ENCODE measurements at regions not wholly inside any gene's neighbourhood (a gene's known extent, or its start where the extent isn't known, plus 50 kb on each side); places are given as distances from the start of the nearest gene placed in this dataset.

DNA sequence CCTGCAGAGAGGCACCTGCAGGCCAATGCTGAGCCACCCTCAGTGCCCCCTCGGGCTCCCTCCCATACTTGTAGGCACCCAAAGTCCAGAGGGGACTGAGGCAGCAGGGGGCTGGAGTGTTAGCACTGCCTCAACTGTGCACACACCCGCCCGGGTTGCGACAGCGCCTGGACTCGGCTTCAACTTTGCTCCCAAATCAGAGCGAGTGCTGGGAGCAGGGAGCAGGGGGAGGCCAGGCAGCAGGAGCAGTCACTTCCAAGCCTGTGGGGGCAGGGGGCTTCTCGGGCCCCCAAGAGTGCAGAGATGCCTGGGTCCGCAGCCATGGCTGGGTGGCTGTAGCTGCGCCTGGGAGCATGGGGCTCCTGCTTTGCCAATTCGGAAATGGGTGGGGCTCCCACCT, 79.5 kb downstream of the DISP1 start:
- H3K9me3 ChIP-seq (ENCODE audit: low read depth, low read length), result no peaks in the 10 kb centered on the region
- H3K79me2 ChIP-seq (ENCODE audit: insufficient read depth, low read length), result no peaks in the 10 kb centered on the region
- no peak overlapping the region for H3K4me3 ChIP-seq (ENCODE audit: insufficient read depth, low read length)
- no peak overlapping the region for H3K27ac ChIP-seq (ENCODE audit: low read depth, low read length)
- no peak overlapping the region for H3K4me2 ChIP-seq (ENCODE audit: insufficient read depth, low read length)
- H3K27me3 ChIP-seq (ENCODE audit: insufficient read depth, low read length), result no peaks in the 10 kb centered on the region
- DNase-seq (ENCODE audit: insufficient read length, low spot score, missing footprints), result no peak
- no peaks in the 10 kb centered on the region for H4K20me1 ChIP-seq (ENCODE audit: insufficient read depth, low read length)
- H3K36me3 ChIP-seq (ENCODE audit: insufficient read depth, low read length), result no peaks in the 10 kb centered on the region
- TF ChIP-seq, protein P1, sequence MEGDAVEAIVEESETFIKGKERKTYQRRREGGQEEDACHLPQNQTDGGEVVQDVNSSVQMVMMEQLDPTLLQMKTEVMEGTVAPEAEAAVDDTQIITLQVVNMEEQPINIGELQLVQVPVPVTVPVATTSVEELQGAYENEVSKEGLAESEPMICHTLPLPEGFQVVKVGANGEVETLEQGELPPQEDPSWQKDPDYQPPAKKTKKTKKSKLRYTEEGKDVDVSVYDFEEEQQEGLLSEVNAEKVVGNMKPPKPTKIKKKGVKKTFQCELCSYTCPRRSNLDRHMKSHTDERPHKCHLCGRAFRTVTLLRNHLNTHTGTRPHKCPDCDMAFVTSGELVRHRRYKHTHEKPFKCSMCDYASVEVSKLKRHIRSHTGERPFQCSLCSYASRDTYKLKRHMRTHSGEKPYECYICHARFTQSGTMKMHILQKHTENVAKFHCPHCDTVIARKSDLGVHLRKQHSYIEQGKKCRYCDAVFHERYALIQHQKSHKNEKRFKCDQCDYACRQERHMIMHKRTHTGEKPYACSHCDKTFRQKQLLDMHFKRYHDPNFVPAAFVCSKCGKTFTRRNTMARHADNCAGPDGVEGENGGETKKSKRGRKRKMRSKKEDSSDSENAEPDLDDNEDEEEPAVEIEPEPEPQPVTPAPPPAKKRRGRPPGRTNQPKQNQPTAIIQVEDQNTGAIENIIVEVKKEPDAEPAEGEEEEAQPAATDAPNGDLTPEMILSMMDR (IDR thresholded peaks at IDR 0.05; ENCODE audit: extremely low read depth, low read depth, low read length), result no peak
- H3K4me1 ChIP-seq (ENCODE audit: insufficient read depth, low read length), result peaks cover 27% of the 10 kb centered on the region
- no peak overlapping the region for H2AFZ ChIP-seq (ENCODE audit: low read length)

DNA sequence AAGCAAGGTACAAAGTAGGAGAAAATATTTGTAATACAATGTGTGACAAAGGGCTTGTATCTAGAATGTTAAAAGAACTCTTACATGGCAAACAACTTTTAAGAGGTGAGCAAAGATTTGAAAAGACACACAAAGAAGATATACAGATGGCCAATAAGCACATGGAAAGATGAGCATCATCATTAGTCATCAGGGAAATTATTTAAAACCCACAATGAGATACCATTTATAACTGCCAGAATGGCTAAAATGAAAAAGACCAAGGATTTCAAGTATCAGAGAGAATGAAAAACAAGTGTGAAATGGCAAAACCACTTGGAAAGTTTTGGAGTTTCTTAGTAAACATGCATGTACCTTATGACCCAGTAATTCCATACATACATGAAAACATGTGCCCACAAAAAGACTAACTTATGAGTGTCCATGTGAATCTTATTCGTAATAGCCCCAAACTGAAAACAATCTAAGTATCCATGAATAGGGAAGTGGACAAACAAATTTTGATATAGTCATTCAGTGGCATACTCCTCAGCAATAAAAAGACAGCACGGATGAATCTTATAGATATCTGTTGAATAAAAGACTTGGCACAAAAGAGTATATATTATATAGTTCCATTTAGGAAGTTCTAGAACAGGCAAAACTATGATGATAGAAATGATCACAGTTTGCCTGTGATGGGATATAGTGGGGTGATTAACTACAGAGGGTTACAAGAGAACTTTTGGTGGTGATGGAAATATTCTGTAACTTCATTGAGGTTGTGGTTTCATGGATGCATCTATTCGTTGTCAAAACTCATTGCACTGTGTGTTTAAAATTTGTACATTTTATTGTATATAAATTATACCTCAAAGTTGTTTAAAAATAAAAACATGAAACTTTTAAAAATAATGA, 82.0 kb downstream of the DISP1 start:
- Histone ChIP-seq H3K4me3 (ENCODE audit: insufficient read depth, low read length) (peak overlapping the region; percentile 65), H2AFZ (ENCODE audit: low read length) (peak overlapping the region; percentile 60)
- TF ChIP-seq, protein P1 (IDR thresholded peaks at IDR 0.05; ENCODE audit: extremely low read depth, low read depth, low read length), result no peak

DNA sequence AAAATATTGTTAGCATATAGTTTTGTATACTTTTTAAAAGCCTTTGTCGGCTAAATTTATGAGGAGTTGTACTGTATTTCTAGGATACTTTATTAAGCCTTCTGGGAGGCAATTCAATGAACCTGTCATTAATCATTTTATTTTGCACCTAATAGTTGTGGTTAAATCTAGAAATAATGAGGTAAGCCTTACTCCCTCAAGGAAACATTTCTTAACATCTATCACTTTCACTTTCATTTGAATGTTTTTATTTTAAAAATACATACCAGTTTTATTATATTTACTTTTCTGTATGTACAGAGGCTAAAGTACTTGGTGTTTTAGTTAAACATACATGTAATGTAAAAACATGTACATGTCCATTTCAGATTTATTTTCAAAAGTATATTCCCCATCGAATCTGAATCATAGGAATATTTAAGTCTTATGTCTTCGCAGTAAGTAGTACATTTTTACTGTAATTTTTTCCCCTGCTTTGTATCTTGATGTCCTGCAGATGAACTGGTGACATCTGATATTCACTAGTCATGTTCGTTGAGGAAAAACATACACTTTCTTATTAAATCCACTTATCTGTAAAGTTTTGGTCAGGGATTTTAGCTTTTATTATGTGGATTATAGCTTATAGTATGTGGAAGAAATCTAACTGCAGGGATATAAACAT, 82.8 kb downstream of the DISP1 start:
- H3K4me3 ChIP-seq (ENCODE audit: insufficient read depth, low read length), result peak overlapping the region; percentile 65
- no peaks in the 10 kb centered on the region for H3K79me2 ChIP-seq (ENCODE audit: insufficient read depth, low read length)
- peak overlapping the region; percentile 83 for H3K27ac ChIP-seq (ENCODE audit: low read depth, low read length)
- H4K20me1 ChIP-seq (ENCODE audit: insufficient read depth, low read length), result no peaks in the 10 kb centered on the region
- TF ChIP-seq, protein P1 (IDR thresholded peaks at IDR 0.05; ENCODE audit: extremely low read depth, low read depth, low read length), result no peak
- no peaks in the 10 kb centered on the region for H3K9me3 ChIP-seq (ENCODE audit: low read depth, low read length)
- peak overlapping the region; percentile 83 for H3K4me2 ChIP-seq (ENCODE audit: insufficient read depth, low read length)
- no peaks in the 10 kb centered on the region for H3K36me3 ChIP-seq (ENCODE audit: insufficient read depth, low read length)
- H2AFZ ChIP-seq (ENCODE audit: low read length), result peak overlapping the region; percentile 78
- DNase-seq (ENCODE audit: insufficient read length, low spot score, missing footprints), result no peak
- H3K4me1 ChIP-seq (ENCODE audit: insufficient read depth, low read length), result peaks cover 25% of the 10 kb centered on the region
- H3K27me3 ChIP-seq (ENCODE audit: insufficient read depth, low read length), result no peaks in the 10 kb centered on the region

More for the DNA sequence above, 82.0 kb downstream of the DISP1 start:
- Histone ChIP-seq H3K27ac (ENCODE audit: low read depth, low read length) (peak overlapping the region; percentile 83), H3K79me2 (ENCODE audit: insufficient read depth, low read length) (no peaks in the 10 kb centered on the region), H3K4me1 (ENCODE audit: insufficient read depth, low read length) (peaks cover 27% of the 10 kb centered on the region), H4K20me1 (ENCODE audit: insufficient read depth, low read length) (no peaks in the 10 kb centered on the region), H3K27me3 (ENCODE audit: insufficient read depth, low read length) (no peaks in the 10 kb centered on the region), H3K36me3 (ENCODE audit: insufficient read depth, low read length) (no peaks in the 10 kb centered on the region), H3K9me3 (ENCODE audit: low read depth, low read length) (no peaks in the 10 kb centered on the region), H3K4me2 (ENCODE audit: insufficient read depth, low read length) (peak overlapping the region; percentile 83)
- no peak for DNase-seq (ENCODE audit: insufficient read length, low spot score, missing footprints)

DNA sequence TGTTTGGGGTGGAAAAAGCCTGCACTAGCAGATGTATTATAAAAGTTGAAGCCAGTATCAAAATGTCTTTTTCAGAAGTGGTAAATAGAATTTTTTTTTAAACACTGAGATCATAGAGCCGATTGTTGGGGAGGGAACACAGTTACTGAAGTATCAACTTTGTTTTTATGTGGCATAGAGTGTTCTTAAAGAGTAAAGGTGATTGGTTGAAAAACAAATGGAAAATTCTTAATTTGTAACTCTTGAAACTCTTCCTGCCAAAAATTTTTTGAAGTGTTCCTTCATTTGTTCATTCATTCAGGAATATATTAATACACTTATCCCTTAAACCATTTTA, 83.3 kb downstream of the DISP1 start:
- peak overlapping the region; percentile 65 for H3K4me3 ChIP-seq (ENCODE audit: insufficient read depth, low read length)
- peak overlapping the region; percentile 83 for H3K27ac ChIP-seq (ENCODE audit: low read depth, low read length)
- peak overlapping the region; percentile 78 for H2AFZ ChIP-seq (ENCODE audit: low read length)
- H3K4me1 ChIP-seq (ENCODE audit: insufficient read depth, low read length), result peaks cover 25% of the 10 kb centered on the region
- no peaks in the 10 kb centered on the region for H3K36me3 ChIP-seq (ENCODE audit: insufficient read depth, low read length)
- TF ChIP-seq, protein P1 (IDR thresholded peaks at IDR 0.05; ENCODE audit: extremely low read depth, low read depth, low read length), result no peak
- H4K20me1 ChIP-seq (ENCODE audit: insufficient read depth, low read length), result no peaks in the 10 kb centered on the region
- no peak for DNase-seq (ENCODE audit: insufficient read length, low spot score, missing footprints)
- peak overlapping the region; percentile 83 for H3K4me2 ChIP-seq (ENCODE audit: insufficient read depth, low read length)
- no peaks in the 10 kb centered on the region for H3K27me3 ChIP-seq (ENCODE audit: insufficient read depth, low read length)
- no peaks in the 10 kb centered on the region for H3K79me2 ChIP-seq (ENCODE audit: insufficient read depth, low read length)
- no peaks in the 10 kb centered on the region for H3K9me3 ChIP-seq (ENCODE audit: low read depth, low read length)
